ENCODE measurements at regions not wholly inside any gene's neighbourhood (a gene's known extent, or its start where the extent isn't known, plus 50 kb on each side); places are given as distances from the start of the nearest gene placed in this dataset.

DNA sequence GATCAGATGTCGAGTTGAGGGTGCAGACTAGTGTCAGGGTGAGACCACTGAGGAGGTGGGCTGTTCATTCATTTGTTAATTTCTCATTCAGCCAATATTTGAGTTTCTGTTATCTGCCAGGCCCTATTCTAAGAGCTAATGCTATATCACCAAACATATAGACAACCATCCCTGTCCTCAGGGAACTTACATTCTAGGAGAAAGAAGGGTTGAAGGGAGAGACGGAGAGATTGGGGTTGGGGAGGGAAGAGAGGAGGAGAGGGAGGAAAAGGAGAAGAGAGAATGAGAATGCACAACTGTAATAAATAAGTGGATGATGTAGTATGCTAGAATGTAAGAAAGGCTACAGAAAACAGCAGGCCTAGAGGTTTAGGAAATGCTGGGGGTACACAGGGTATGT is 129.9 kb upstream of the PITX1 start (continued):
- TF ChIP-seq, protein P1, sequence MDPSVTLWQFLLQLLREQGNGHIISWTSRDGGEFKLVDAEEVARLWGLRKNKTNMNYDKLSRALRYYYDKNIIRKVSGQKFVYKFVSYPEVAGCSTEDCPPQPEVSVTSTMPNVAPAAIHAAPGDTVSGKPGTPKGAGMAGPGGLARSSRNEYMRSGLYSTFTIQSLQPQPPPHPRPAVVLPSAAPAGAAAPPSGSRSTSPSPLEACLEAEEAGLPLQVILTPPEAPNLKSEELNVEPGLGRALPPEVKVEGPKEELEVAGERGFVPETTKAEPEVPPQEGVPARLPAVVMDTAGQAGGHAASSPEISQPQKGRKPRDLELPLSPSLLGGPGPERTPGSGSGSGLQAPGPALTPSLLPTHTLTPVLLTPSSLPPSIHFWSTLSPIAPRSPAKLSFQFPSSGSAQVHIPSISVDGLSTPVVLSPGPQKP (IDR thresholded peaks at IDR 0.05; ENCODE audit: low read depth, low read length) = no peak
- no peak for TF ChIP-seq ASH2L (IDR thresholded peaks at IDR 0.05; ENCODE audit: borderline replicate concordance, low read depth)

DNA sequence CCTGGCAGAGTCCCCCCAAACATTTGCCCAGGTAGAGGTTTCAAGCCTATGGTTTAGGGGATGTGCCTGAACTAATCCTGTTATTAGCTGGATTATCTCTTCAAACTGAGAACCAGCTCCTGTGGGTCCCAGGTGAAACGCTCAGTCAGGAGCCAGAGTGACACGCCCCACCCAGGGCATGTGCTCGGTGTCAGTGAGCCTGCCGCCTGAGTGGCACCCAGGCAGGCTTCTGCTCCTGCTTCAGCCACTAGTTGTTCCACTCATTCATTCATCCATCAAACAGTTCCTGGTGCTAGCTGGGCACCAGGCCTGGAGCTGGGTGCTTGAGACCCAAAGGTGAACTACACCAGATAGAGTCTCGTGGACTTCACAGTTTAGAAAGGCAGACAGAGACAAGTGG is 129.4 kb upstream of the PITX1 start:
- in situ Hi-C loops (cut with MboI) (no loop called here), intact Hi-C loops (cut with micrococcal nuclease; ENCODE audit: unreplicated experiment) (no loop called here)
- Histone ChIP-seq H3K4me3 (no peak overlapping the region), H3K4me1 (ENCODE audit: control insufficient read depth, insufficient read depth, low read length) (no peaks in the 10 kb centered on the region), H3K79me2 (ENCODE audit: control insufficient read depth, insufficient read depth, low read length) (no peaks in the 10 kb centered on the region), H3K36me3 (ENCODE audit: control insufficient read depth in 2 of 2, insufficient read depth in 2 of 2, low read length in 1 of 2) (no peaks in the 10 kb centered on the region), H3K9me3 (replicated peaks; ENCODE audit: control insufficient read depth, insufficient read depth, low read length) (no peaks in the 10 kb centered on the region; the same call in 2 of the 3 replicates), H3K27ac (ENCODE audit: control insufficient read depth, insufficient read depth) (no peak overlapping the region), H3K4me2 (ENCODE audit: control insufficient read depth, insufficient read depth) (no peak overlapping the region), H4K20me1 (ENCODE audit: control insufficient read depth, insufficient read depth) (no peaks in the 10 kb centered on the region), H2AFZ (ENCODE audit: control insufficient read depth, low read depth, low read length) (no peak overlapping the region), H3K27me3 (replicated peaks in 1 of 2; ENCODE audit: control insufficient read depth in 2 of 2, insufficient read depth in 2 of 2, low read length in 1 of 2) (0 out of 4 replicates have a peak, but pooled peaks cover 0 to 2% of the 10 kb centered on the region in 2 experiments), H3K9ac (ENCODE audit: control insufficient read depth, insufficient read depth, low read length) (no peak overlapping the region)
- FAIRE-seq (no peak), ATAC-seq (no peak), DNase-seq (ENCODE audit: low read depth, low spot score) (no peak)
- ChIA-PET RAD21 (ENCODE audit: unreplicated experiment) (no interaction called here), CTCF (no interaction called here), SMC1A (ENCODE audit: uncharacterized antibody, unreplicated experiment) (no interaction called here), POLR2A (no interaction called here)
- no TSS peak for BruUV-seq (replicated peaks)
- TF ChIP-seq LARP7 (IDR thresholded peaks at IDR 0.05) = no peak
- no peak for TF ChIP-seq JUNB (IDR thresholded peaks at IDR 0.05)
- no peak for TF ChIP-seq FOXM1 (IDR thresholded peaks at IDR 0.05; ENCODE audit: low read depth, low read length)
- no peak for TF ChIP-seq NR2C1 (IDR thresholded peaks at IDR 0.05)
- TF ChIP-seq FOS (IDR thresholded peaks at IDR 0.05; ENCODE audit: borderline replicate concordance, extremely low read depth, insufficient read length) = no peak
- TF ChIP-seq TAF1 (IDR thresholded peaks at IDR 0.05; ENCODE audit: borderline replicate concordance, low read depth, low read length) = no peak
- TF ChIP-seq NBN (IDR thresholded peaks at IDR 0.05) = no peak
- TF ChIP-seq, protein P2, sequence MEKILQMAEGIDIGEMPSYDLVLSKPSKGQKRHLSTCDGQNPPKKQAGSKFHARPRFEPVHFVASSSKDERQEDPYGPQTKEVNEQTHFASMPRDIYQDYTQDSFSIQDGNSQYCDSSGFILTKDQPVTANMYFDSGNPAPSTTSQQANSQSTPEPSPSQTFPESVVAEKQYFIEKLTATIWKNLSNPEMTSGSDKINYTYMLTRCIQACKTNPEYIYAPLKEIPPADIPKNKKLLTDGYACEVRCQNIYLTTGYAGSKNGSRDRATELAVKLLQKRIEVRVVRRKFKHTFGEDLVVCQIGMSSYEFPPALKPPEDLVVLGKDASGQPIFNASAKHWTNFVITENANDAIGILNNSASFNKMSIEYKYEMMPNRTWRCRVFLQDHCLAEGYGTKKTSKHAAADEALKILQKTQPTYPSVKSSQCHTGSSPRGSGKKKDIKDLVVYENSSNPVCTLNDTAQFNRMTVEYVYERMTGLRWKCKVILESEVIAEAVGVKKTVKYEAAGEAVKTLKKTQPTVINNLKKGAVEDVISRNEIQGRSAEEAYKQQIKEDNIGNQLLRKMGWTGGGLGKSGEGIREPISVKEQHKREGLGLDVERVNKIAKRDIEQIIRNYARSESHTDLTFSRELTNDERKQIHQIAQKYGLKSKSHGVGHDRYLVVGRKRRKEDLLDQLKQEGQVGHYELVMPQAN (conservative IDR thresholded peaks at IDR 0.05) = no peak
- no peak for TF ChIP-seq FOXK2 (IDR thresholded peaks at IDR 0.05)
- TF ChIP-seq PAX8 (IDR thresholded peaks at IDR 0.05) = no peak
- 45% methylated on average over 5 of the region's 5 CpGs for WGBS (ENCODE audit: insufficient coverage, insufficient replicate concordance, low lambda C conversion rate, missing lambda C conversion rate)
